ENCODE measurements at regions not wholly inside any gene's neighbourhood (a gene's known extent, or its start where the extent isn't known, plus 50 kb on each side); places are given as distances from the start of the nearest gene placed in this dataset.

DNA sequence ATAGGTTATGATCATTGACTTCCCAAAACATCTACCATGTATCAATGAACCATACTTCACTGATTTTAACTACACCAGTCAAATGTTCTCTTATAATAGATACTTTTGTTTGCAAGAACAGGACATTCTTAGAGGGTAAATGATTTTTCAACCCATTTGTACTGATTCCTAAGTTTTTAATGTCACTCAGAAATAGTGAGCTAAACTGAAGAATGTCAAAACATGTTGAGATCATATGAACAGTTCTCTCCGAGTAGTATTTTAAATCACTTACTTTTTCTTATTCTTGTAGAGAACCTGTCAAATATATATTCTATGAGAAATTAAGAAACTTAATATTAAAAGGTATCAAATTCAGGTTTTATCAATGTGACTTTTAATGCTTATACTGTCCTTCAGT is 1362.9 kb upstream of the SLC39A10 start:
- TF ChIP-seq, protein P1, sequence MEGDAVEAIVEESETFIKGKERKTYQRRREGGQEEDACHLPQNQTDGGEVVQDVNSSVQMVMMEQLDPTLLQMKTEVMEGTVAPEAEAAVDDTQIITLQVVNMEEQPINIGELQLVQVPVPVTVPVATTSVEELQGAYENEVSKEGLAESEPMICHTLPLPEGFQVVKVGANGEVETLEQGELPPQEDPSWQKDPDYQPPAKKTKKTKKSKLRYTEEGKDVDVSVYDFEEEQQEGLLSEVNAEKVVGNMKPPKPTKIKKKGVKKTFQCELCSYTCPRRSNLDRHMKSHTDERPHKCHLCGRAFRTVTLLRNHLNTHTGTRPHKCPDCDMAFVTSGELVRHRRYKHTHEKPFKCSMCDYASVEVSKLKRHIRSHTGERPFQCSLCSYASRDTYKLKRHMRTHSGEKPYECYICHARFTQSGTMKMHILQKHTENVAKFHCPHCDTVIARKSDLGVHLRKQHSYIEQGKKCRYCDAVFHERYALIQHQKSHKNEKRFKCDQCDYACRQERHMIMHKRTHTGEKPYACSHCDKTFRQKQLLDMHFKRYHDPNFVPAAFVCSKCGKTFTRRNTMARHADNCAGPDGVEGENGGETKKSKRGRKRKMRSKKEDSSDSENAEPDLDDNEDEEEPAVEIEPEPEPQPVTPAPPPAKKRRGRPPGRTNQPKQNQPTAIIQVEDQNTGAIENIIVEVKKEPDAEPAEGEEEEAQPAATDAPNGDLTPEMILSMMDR (IDR thresholded peaks at IDR 0.05), result no peak
- TF ChIP-seq POLR2A (IDR thresholded peaks at IDR 0.05), result no peak
